SK-N-SH (cell line): ENCODE measurements at regions not wholly inside any gene's neighbourhood (a gene's known extent, or its start where the extent isn't known, plus 50 kb on each side); places are given as distances from the start of the nearest gene placed in this dataset.

ENCODE experiments used
- CTCF ChIA-PET: fragments of 300-600, 350-600 bp; formaldehyde crosslinking; extraction: SDS; loops from one replicate; lab custom pipeline; 2021; lab: Yijun Ruan, JAX
- POLR2A ChIA-PET: fragments of 350-600 bp; sonication (Branson Sonifier 250); formaldehyde crosslinking; extraction: SDS; loops from one replicate; lab custom pipeline; 2020; ENCODE audit warnings: antibody characterized with exemption, inconsistent platforms; lab: Yijun Ruan, JAX
- DNase-seq: peaks from one replicate; pipeline ENCODE4 v3.0.0; 2012
- H2AFZ ChIP-seq: fragments of 200-600 bp; sonication (generic); 2 replicates; pipeline ENCODE4 v1.8.1; 2016; ENCODE audit warnings: antibody characterized with exemption, mild to moderate bottlenecking, low read depth
- H3F3A ChIP-seq: fragments of 200-600 bp; sonication (generic); replicated peaks from 2 replicates; pipeline ENCODE3; 2016; ENCODE audit warnings: antibody characterized with exemption, mild to moderate bottlenecking; ENCODE audit not compliant: insufficient read depth
- H3K27ac ChIP-seq, 2 experiments: fragments of 200-500 bp in 1 of 2; fragments of 200-600 bp in 1 of 2; sonication (Bioruptor generic) in 1 of 2; sonication (generic), shearing (Covaris generic) in 1 of 2; 2 replicates each; pipeline versions ENCODE4 v1.5.1 to v1.6.1; 2014 to 2016; ENCODE audit warnings: low read depth in 2 of 2, inconsistent platforms in 1 of 2, low read length in 1 of 2, mild to moderate bottlenecking in 1 of 2, mixed read lengths in 1 of 2
- H3K27me3 ChIP-seq: fragments of 200-600 bp; sonication (generic), shearing (Covaris generic); 2 replicates; pipeline ENCODE4 v1.6.1; 2016; ENCODE audit warnings: mixed run types; ENCODE audit not compliant: insufficient read depth
- H3K36me3 ChIP-seq, 2 experiments: fragments of 200-500 bp in 1 of 2; fragments of 200-600 bp in 1 of 2; sonication (Bioruptor generic) in 1 of 2; sonication (generic) in 1 of 2; replicated peaks in 1 of 2; 2 replicates each; pipeline versions ENCODE3 to v1.5.1; 2014 to 2016; ENCODE audit warnings: low read length in 1 of 2, mild to moderate bottlenecking in 1 of 2; ENCODE audit not compliant: insufficient read depth in 2 of 2, control insufficient read depth in 1 of 2
- H3K4me1 ChIP-seq, 2 experiments: fragments of 200-500 bp in 1 of 2; fragments of 200-600 bp in 1 of 2; sonication (Bioruptor generic) in 1 of 2; sonication (generic), shearing (Covaris generic) in 1 of 2; 2 replicates each; pipeline versions ENCODE4 v1.5.1 to v1.6.1; 2014 to 2016; ENCODE audit warnings: low read depth in 1 of 2, low read length in 1 of 2, mixed run types in 1 of 2; ENCODE audit not compliant: insufficient read depth in 2 of 2, control insufficient read depth in 1 of 2
- H3K4me2 ChIP-seq: fragments of 200-600 bp; sonication (generic), shearing (Covaris generic); 2 replicates; pipeline ENCODE4 v1.6.1; 2017; ENCODE audit warnings: mixed run types
- H3K4me3 ChIP-seq, 2 experiments: fragments of 200-500 bp in 1 of 2; fragments of 200-600 bp in 1 of 2; sonication (Bioruptor generic) in 1 of 2; sonication (generic), shearing (Covaris generic) in 1 of 2; 2 replicates each; pipeline versions ENCODE4 v1.5.1 to v1.8.1; 2014 to 2016; ENCODE audit warnings: low read depth in 2 of 2, inconsistent platforms in 1 of 2, low read length in 1 of 2, mild to moderate bottlenecking in 1 of 2, mixed read lengths in 1 of 2, moderate library complexity in 1 of 2
- H3K79me2 ChIP-seq: fragments of 200-600 bp; sonication (generic); 2 replicates; pipeline ENCODE4 v1.8.1; 2017; ENCODE audit warnings: mild to moderate bottlenecking; ENCODE audit not compliant: insufficient read depth
- H3K9ac ChIP-seq: fragments of 200-600 bp; sonication (generic); 2 replicates; pipeline ENCODE4 v1.6.1; 2017; ENCODE audit warnings: mixed run types
- H3K9me2 ChIP-seq: fragments of 200-600 bp; sonication (generic); 2 replicates; pipeline ENCODE4 v1.6.1; 2017; ENCODE audit warnings: mixed run types
- H3K9me3 ChIP-seq: fragments of 200-600 bp; sonication (generic); 2 replicates; pipeline ENCODE4 v1.6.1; 2017; ENCODE audit warnings: mixed run types, mild to moderate bottlenecking, moderate library complexity
- H4K20me1 ChIP-seq: fragments of 200-600 bp; sonication (generic); 2 replicates; pipeline ENCODE4 v1.6.1; 2017; ENCODE audit warnings: mild to moderate bottlenecking, mixed run types; ENCODE audit not compliant: insufficient read depth
- CHD2 ChIP-seq: fragments of 150-350 bp; IDR thresholded peaks from 2 replicates; pipeline ENCODE4 v1.6.1; 2018; ENCODE audit warnings: low read length; ENCODE audit not compliant: partially characterized antibody
- CTCF ChIP-seq: fragments of 200-600 bp; sonication (generic); IDR thresholded peaks from 2 replicates; pipeline ENCODE4 v1.6.1; 2017; ENCODE audit warnings: antibody characterized with exemption, mild to moderate bottlenecking, moderate library complexity
- EZH2phosphoT487 ChIP-seq: fragments of 200-600 bp; sonication (generic); IDR thresholded peaks from 2 replicates; pipeline ENCODE4 v1.6.1; 2017; ENCODE audit warnings: low read depth, mixed run types, mild to moderate bottlenecking, antibody characterized with exemption, moderate library complexity, borderline replicate concordance
- FOSL2 ChIP-seq: IDR thresholded peaks from 2 replicates; pipeline ENCODE4 v1.4.0; 2012; ENCODE audit warnings: low read depth, mild to moderate bottlenecking, moderate library complexity, borderline replicate concordance
- FOXJ3 ChIP-seq: sonication (generic); formaldehyde crosslinking; IDR thresholded peaks from 2 replicates; pipeline ENCODE4 v1.5.1; 2020; ENCODE audit warnings: mild to moderate bottlenecking, missing genetic modification reagents
- FOXM1 ChIP-seq: IDR thresholded peaks from 2 replicates; pipeline ENCODE4 v1.4.0; 2012; ENCODE audit warnings: low read depth, mild to moderate bottlenecking
- GABPA ChIP-seq: IDR thresholded peaks from 2 replicates; pipeline ENCODE4 v1.4.0; 2012; ENCODE audit warnings: low read depth, mild to moderate bottlenecking
- GATA2 ChIP-seq: sonication (generic); formaldehyde crosslinking; IDR thresholded peaks from 2 replicates; pipeline ENCODE4 v1.5.0; 2020; ENCODE audit warnings: mild to moderate bottlenecking, missing genetic modification reagents
- IRF3 ChIP-seq: fragments of 150-350 bp; IDR thresholded peaks from 2 replicates; pipeline ENCODE4 v1.6.1; 2016; ENCODE audit warnings: mild to moderate bottlenecking, low read depth, low read length
- MEF2A ChIP-seq: IDR thresholded peaks from 2 replicates; pipeline ENCODE4 v1.4.0; 2012; ENCODE audit warnings: low read depth, borderline replicate concordance
- MXI1 ChIP-seq: IDR thresholded peaks from 2 replicates; pipeline ENCODE4 v1.6.1; 2012; ENCODE audit warnings: mild to moderate bottlenecking, low read depth, low read length, improper control_type of control experiment
- NFIC ChIP-seq: IDR thresholded peaks from 2 replicates; pipeline ENCODE4 v1.4.0; 2012; ENCODE audit warnings: borderline replicate concordance
- PBX3 ChIP-seq: IDR thresholded peaks from 2 replicates; pipeline ENCODE4; 2012
- POLR2AphosphoS5 ChIP-seq: IDR thresholded peaks from 2 replicates; pipeline ENCODE4 v1.6.1; 2012; ENCODE audit warnings: low read depth, low read length
- RAD21 ChIP-seq: IDR thresholded peaks from 2 replicates; pipeline ENCODE4 v1.6.1; 2012; ENCODE audit warnings: mild to moderate bottlenecking, low read length
- RCOR1 ChIP-seq: fragments of 150-350 bp; IDR thresholded peaks from 2 replicates; pipeline ENCODE4 v1.6.1; 2017; ENCODE audit warnings: antibody characterized with exemption, low read length
- RFX5 ChIP-seq: IDR thresholded peaks from 2 replicates; pipeline ENCODE4 v1.6.1; 2012; ENCODE audit warnings: mild to moderate bottlenecking, improper control_type of control experiment, low read length
- SMC3 ChIP-seq: IDR thresholded peaks from 2 replicates; pipeline ENCODE4 v1.6.1; 2012; ENCODE audit warnings: low read depth, low read length, improper control_type of control experiment
- TAF1 ChIP-seq: IDR thresholded peaks from 2 replicates; pipeline ENCODE4 v1.6.1; 2012; ENCODE audit warnings: low read depth, mild to moderate bottlenecking, low read length, moderate library complexity, borderline replicate concordance
- TCF12 ChIP-seq: IDR thresholded peaks from 2 replicates; pipeline ENCODE4 v1.4.0; 2012
- TEAD4 ChIP-seq: IDR thresholded peaks from 2 replicates; pipeline ENCODE4 v1.4.0; 2012; ENCODE audit warnings: mild to moderate bottlenecking, borderline replicate concordance; ENCODE audit not compliant: insufficient read depth
- USF1 ChIP-seq: IDR thresholded peaks from 2 replicates; pipeline ENCODE4 v1.4.0; 2012; ENCODE audit warnings: low read depth, borderline replicate concordance
- YY1 ChIP-seq: IDR thresholded peaks from 2 replicates; pipeline ENCODE4 v1.4.0; 2012; ENCODE audit warnings: low read depth, mild to moderate bottlenecking
- WGBS: methylation state at CpG from one replicate; pipeline ENCODE4 v1.1.6; 2017; ENCODE audit warnings: low lambda C conversion rate; 5-methylcytosine and 5-hydroxymethylcytosine counted together

- Histone ChIP-seq H3K9me3 (no peaks in the 10 kb centered on the region), H3K27me3 (no peaks in the 10 kb centered on the region), H3K9ac (no peak overlapping the region), H4K20me1 (no peaks in the 10 kb centered on the region), H3K4me3 (no peak overlapping the region), H3K27ac (no peak overlapping the region), H3K4me2 (no peak overlapping the region)
- CTCF ChIA-PET = no interaction called here
- DNase-seq = no peak
- TF ChIP-seq YY1 = no peak
- TF ChIP-seq PBX3 = no peak
- TF ChIP-seq TEAD4 = no peak
- TF ChIP-seq SMC3 = no peak
- no peak for TF ChIP-seq TCF12
- TF ChIP-seq TAF1 = no peak
- TF ChIP-seq FOXM1 = no peak
- no peak for TF ChIP-seq GATA2 (CRISPR knock-in tag)
- no peak for TF ChIP-seq FOXJ3 (CRISPR knock-in tag)
- TF ChIP-seq MEF2A = no peak
- TF ChIP-seq, all 33 proteins: peak for 0
- Histone ChIP-seq H3K9me2 (no peaks in the 10 kb centered on the region), H2AFZ (no peak overlapping the region), H3K36me3 (no peaks in the 10 kb centered on the region), H3K4me1 (no peaks in the 10 kb centered on the region; a peak in 1 of 4 replicates), H3F3A (no peaks in the 10 kb centered on the region), H3K79me2 (no peaks in the 10 kb centered on the region)
- POLR2A ChIA-PET = no interaction called here
- 45% methylated on average over 2 of the region's 2 CpGs for WGBS
Measured at GRCh38 chr11:122327528-122327927, 211.5 kb upstream of the BLID start.

DNA sequence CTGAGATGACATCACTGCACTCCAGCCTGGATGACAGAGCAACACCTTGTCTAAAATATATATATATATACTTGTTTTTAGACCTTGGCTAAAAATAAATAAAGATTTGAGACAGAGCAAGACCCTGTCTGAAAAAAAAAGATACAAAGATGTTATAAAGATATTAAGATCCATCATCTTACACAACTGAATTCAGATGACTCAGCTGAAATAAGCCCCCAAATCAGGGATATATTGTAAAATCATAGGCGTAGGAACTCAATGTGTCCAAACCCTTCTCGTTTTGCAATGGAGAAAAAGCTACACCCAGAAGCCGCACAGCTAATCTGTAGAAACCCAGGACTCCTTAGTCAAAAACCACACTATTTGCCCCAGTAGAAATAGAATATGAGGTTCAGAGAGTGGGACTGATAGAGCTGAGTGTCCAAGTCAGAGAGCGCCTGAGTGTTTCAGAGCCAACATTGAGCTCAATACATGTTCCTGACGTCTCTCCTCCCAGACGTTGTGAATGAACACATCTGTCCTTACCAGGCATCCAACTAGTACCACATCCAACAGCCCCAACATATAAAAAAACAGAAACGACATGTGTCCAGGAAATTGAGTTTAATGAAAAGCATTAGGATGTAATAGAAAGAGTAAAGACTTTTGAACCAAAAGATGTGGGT, 207.9 kb upstream of the BLID start:
- Histone ChIP-seq H3K4me1 (no peaks in the 10 kb centered on the region; a peak in 1 of 4 replicates), H3K4me3 (no peak overlapping the region), H3K27me3 (no peaks in the 10 kb centered on the region), H3K4me2 (no peak overlapping the region), H3K79me2 (no peaks in the 10 kb centered on the region), H3K27ac (no peak overlapping the region), H3K36me3 (no peaks in the 10 kb centered on the region), H2AFZ (no peak overlapping the region), H3K9ac (no peak overlapping the region), H4K20me1 (no peaks in the 10 kb centered on the region), H3K9me2 (no peaks in the 10 kb centered on the region)
- CTCF ChIA-PET = interaction anchor here (0.7 to 1.8 kb wide), 3 partner anchors 15 to 182 kb away, joined by 3 to 4 read pairs (median 4); no protein-coding TSS in a partner anchor
- DNase-seq = no peak
- POLR2A ChIA-PET = no interaction called here
- no peak for TF ChIP-seq EZH2phosphoT487
- TF ChIP-seq MXI1 = no peak
- no peak for TF ChIP-seq CTCF
- TF ChIP-seq GATA2 (CRISPR knock-in tag) = no peak
- TF ChIP-seq POLR2AphosphoS5 = no peak
- TF ChIP-seq RCOR1 = no peak
- TF ChIP-seq FOSL2 = no peak
- TF ChIP-seq NFIC = no peak
- no peak for TF ChIP-seq PBX3
- no peak for TF ChIP-seq USF1
- TF ChIP-seq IRF3 = no peak
- TF ChIP-seq FOXM1 = no peak
- no peak for TF ChIP-seq RFX5
- no peak for TF ChIP-seq GABPA
- no peak for TF ChIP-seq RAD21
- TF ChIP-seq CHD2 = no peak
- TF ChIP-seq, all 33 proteins: peak for 0
- WGBS = 51% methylated on average over 7 of the region's 7 CpGs
- H3F3A ChIP-seq = no peaks in the 10 kb centered on the region
- no peaks in the 10 kb centered on the region for H3K9me3 ChIP-seq
